22Rv1 (cell line): ENCODE measurements at regions not wholly inside any gene's neighbourhood (a gene's known extent, or its start where the extent isn't known, plus 50 kb on each side); places are given as distances from the start of the nearest gene placed in this dataset.

Source experiments
- CTCF ChIP-seq: fragments of 450-650 bp; IDR thresholded peaks from 2 replicates; pipeline ENCODE4 v1.5.1; 2017; ENCODE audit warnings: mild to moderate bottlenecking
- ZFX ChIP-seq: fragments of 450-650 bp; IDR thresholded peaks from 2 replicates; pipeline ENCODE4 v1.6.1; 2017; ENCODE audit warnings: antibody characterized with exemption, borderline replicate concordance

- no peak for TF ChIP-seq CTCF
- no peak for TF ChIP-seq ZFX
Observed at GRCh38 chr4:138088449-138089208, 153.5 kb downstream of the SLC7A11 start.
